ENCODE measurements at regions not wholly inside any gene's neighbourhood (a gene's known extent, or its start where the extent isn't known, plus 50 kb on each side); places are given as distances from the start of the nearest gene placed in this dataset.
"Not testable (repeated sequence)": the region's sequence is repeated elsewhere in the genome, so short reads cannot be mapped to it uniquely, and the experiment has no call there.

DNA sequence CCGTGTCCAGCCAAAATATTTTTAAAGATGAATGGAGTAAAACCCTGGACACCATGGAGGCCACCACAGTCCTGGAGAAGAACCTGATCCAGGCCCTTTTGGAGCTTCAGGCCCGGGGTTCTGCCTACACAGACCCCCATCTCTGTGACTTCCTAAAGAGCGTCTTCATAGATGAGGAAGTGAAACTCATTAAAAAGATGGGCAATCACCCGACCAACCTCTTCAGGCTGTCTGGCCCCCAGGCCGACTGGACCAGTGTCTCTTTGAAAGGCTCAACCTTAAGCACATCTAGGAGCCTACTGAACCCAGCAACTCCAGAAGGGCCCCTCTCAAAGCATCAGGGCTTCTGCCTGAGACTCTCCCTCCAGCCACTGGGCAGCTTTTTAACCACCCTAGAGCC is 107.9 kb upstream of the FAM174B start:
- TF ChIP-seq BACH2 (CRISPR knock-in tag; IDR thresholded peaks at IDR 0.05; ENCODE audit: borderline replicate concordance) (no peak), ZNF8 (CRISPR knock-in tag; IDR thresholded peaks at IDR 0.05) (no peak), ESRRG (CRISPR knock-in tag; IDR thresholded peaks at IDR 0.05) (no peak), ZFP30 (CRISPR knock-in tag; IDR thresholded peaks at IDR 0.05) (no peak), ISL1 (CRISPR knock-in tag; IDR thresholded peaks at IDR 0.05) (no peak), GLIS3 (CRISPR knock-in tag; IDR thresholded peaks at IDR 0.05) (no peak)
- TF ChIP-seq, protein P1, sequence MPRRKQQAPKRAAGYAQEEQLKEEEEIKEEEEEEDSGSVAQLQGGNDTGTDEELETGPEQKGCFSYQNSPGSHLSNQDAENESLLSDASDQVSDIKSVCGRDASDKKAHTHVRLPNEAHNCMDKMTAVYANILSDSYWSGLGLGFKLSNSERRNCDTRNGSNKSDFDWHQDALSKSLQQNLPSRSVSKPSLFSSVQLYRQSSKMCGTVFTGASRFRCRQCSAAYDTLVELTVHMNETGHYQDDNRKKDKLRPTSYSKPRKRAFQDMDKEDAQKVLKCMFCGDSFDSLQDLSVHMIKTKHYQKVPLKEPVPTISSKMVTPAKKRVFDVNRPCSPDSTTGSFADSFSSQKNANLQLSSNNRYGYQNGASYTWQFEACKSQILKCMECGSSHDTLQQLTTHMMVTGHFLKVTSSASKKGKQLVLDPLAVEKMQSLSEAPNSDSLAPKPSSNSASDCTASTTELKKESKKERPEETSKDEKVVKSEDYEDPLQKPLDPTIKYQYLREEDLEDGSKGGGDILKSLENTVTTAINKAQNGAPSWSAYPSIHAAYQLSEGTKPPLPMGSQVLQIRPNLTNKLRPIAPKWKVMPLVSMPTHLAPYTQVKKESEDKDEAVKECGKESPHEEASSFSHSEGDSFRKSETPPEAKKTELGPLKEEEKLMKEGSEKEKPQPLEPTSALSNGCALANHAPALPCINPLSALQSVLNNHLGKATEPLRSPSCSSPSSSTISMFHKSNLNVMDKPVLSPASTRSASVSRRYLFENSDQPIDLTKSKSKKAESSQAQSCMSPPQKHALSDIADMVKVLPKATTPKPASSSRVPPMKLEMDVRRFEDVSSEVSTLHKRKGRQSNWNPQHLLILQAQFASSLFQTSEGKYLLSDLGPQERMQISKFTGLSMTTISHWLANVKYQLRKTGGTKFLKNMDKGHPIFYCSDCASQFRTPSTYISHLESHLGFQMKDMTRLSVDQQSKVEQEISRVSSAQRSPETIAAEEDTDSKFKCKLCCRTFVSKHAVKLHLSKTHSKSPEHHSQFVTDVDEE (CRISPR knock-in tag; IDR thresholded peaks at IDR 0.05): no peak
- ATAC-seq: no peak

DNA sequence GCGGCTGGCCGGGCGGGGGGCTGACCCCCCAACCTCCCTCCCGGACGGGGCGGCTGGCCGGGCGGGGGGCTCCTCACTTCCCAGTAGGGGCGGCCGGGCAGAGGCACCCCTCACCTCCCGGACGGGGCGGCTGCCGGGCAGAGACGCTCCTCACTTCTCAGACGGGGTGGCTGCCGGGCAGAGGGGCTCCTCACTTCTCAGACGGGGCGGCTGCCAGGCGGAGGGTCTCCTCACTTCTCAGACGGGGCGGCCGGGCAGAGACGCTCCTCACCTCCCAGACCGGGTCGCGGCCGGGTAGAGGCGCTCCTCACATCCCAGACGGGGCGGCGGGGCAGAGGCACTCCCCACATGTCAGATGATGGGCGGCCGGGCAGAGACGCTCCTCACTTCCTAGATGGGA is 112.6 kb upstream of the FAM174B start:
- ATAC-seq: not testable (repeated sequence)

- no peak for ATAC-seq
- TF ChIP-seq, protein P1 (CRISPR knock-in tag; IDR thresholded peaks at IDR 0.05): no peak
- TF ChIP-seq ZFP30 (CRISPR knock-in tag; IDR thresholded peaks at IDR 0.05) (no peak), SNAI2 (CRISPR knock-in tag; IDR thresholded peaks at IDR 0.05) (no peak), ISL1 (CRISPR knock-in tag; IDR thresholded peaks at IDR 0.05) (no peak), ESRRG (CRISPR knock-in tag; IDR thresholded peaks at IDR 0.05) (no peak), CSDC2 (CRISPR knock-in tag; IDR thresholded peaks at IDR 0.05) (no peak), BACH2 (CRISPR knock-in tag; IDR thresholded peaks at IDR 0.05; ENCODE audit: borderline replicate concordance) (no peak), ZNF565 (CRISPR knock-in tag; conservative IDR thresholded peaks at IDR 0.05; ENCODE audit: low read depth) (no peak), TOX (CRISPR knock-in tag; IDR thresholded peaks at IDR 0.05; ENCODE audit: borderline replicate concordance) (no peak), ZNF8 (CRISPR knock-in tag; IDR thresholded peaks at IDR 0.05) (no peak), ZFP3 (CRISPR knock-in tag; IDR thresholded peaks at IDR 0.05) (no peak), GLIS3 (CRISPR knock-in tag; IDR thresholded peaks at IDR 0.05) (no peak), RARB (CRISPR knock-in tag; IDR thresholded peaks at IDR 0.05) (no peak), CREB5 (CRISPR knock-in tag; IDR thresholded peaks at IDR 0.05; ENCODE audit: low read depth) (no peak), OSR1 (CRISPR knock-in tag; IDR thresholded peaks at IDR 0.05) (no peak), ZC3H10 (CRISPR knock-in tag; IDR thresholded peaks at IDR 0.05) (no peak)
- TF ChIP-seq, protein P2, sequence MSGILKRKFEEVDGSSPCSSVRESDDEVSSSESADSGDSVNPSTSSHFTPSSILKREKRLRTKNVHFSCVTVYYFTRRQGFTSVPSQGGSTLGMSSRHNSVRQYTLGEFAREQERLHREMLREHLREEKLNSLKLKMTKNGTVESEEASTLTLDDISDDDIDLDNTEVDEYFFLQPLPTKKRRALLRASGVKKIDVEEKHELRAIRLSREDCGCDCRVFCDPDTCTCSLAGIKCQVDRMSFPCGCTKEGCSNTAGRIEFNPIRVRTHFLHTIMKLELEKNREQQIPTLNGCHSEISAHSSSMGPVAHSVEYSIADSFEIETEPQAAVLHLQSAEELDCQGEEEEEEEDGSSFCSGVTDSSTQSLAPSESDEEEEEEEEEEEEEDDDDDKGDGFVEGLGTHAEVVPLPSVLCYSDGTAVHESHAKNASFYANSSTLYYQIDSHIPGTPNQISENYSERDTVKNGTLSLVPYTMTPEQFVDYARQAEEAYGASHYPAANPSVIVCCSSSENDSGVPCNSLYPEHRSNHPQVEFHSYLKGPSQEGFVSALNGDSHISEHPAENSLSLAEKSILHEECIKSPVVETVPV (CRISPR knock-in tag; IDR thresholded peaks at IDR 0.05): no peak
- TF ChIP-seq, protein P3, sequence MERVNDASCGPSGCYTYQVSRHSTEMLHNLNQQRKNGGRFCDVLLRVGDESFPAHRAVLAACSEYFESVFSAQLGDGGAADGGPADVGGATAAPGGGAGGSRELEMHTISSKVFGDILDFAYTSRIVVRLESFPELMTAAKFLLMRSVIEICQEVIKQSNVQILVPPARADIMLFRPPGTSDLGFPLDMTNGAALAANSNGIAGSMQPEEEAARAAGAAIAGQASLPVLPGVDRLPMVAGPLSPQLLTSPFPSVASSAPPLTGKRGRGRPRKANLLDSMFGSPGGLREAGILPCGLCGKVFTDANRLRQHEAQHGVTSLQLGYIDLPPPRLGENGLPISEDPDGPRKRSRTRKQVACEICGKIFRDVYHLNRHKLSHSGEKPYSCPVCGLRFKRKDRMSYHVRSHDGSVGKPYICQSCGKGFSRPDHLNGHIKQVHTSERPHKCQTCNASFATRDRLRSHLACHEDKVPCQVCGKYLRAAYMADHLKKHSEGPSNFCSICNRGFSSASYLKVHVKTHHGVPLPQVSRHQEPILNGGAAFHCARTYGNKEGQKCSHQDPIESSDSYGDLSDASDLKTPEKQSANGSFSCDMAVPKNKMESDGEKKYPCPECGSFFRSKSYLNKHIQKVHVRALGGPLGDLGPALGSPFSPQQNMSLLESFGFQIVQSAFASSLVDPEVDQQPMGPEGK (CRISPR knock-in tag; IDR thresholded peaks at IDR 0.05; ENCODE audit: borderline replicate concordance): no peak
Observed at GRCh38 chr15:92770641-92771040, 115.1 kb upstream of the FAM174B start.

GRCh38 chr15:92772061-92772460 is 116.5 kb upstream of the FAM174B start:
- no peak for ATAC-seq
- no peak for TF ChIP-seq ISL1 (CRISPR knock-in tag; IDR thresholded peaks at IDR 0.05)
- no peak for TF ChIP-seq TCF4 (CRISPR knock-in tag; IDR thresholded peaks at IDR 0.05; ENCODE audit: borderline replicate concordance)
- TF ChIP-seq ZNF70 (CRISPR knock-in tag; IDR thresholded peaks at IDR 0.05): no peak
- no peak for TF ChIP-seq RARB (CRISPR knock-in tag; IDR thresholded peaks at IDR 0.05)
- no peak for TF ChIP-seq SNAI2 (CRISPR knock-in tag; IDR thresholded peaks at IDR 0.05)
- no peak for TF ChIP-seq ZFP30 (CRISPR knock-in tag; IDR thresholded peaks at IDR 0.05)
- no peak for TF ChIP-seq ESRRG (CRISPR knock-in tag; IDR thresholded peaks at IDR 0.05)
- TF ChIP-seq, protein P1 (CRISPR knock-in tag; IDR thresholded peaks at IDR 0.05): no peak
- TF ChIP-seq OSR1 (CRISPR knock-in tag; IDR thresholded peaks at IDR 0.05): no peak
- TF ChIP-seq ARNTL (CRISPR knock-in tag; IDR thresholded peaks at IDR 0.05; ENCODE audit: borderline replicate concordance, low read depth): no peak

Data from SK-N-SH treated with all-trans-retinoic acid at 6 μM for 48 hours (cell line).